ENCODE measurements at regions not wholly inside any gene's neighbourhood (a gene's known extent, or its start where the extent isn't known, plus 50 kb on each side); places are given as distances from the start of the nearest gene placed in this dataset.

DNA sequence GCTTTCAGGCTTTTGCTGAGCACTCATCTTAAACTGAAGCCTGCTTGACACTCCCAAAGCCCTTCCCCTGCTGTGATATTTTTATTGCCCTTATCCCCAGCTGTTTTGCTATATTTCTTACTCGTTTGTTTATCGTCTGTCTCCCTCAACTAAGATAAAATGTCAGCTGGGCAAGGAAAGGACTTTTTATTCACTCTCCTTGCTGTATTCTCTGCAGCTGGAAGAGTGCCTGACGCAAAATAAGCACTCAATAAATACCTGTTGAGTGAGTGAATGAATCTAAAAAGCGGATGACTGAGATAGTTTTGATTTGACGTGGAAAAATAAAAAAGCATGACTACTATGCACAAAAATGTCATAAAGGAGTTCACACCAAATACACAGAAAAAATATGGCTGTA lies 84.8 kb upstream of the POMGNT2 start:
- DNase-seq (ENCODE audit: extremely low read depth, low read depth) = no peak
- TF ChIP-seq, protein P1, sequence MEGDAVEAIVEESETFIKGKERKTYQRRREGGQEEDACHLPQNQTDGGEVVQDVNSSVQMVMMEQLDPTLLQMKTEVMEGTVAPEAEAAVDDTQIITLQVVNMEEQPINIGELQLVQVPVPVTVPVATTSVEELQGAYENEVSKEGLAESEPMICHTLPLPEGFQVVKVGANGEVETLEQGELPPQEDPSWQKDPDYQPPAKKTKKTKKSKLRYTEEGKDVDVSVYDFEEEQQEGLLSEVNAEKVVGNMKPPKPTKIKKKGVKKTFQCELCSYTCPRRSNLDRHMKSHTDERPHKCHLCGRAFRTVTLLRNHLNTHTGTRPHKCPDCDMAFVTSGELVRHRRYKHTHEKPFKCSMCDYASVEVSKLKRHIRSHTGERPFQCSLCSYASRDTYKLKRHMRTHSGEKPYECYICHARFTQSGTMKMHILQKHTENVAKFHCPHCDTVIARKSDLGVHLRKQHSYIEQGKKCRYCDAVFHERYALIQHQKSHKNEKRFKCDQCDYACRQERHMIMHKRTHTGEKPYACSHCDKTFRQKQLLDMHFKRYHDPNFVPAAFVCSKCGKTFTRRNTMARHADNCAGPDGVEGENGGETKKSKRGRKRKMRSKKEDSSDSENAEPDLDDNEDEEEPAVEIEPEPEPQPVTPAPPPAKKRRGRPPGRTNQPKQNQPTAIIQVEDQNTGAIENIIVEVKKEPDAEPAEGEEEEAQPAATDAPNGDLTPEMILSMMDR (IDR thresholded peaks at IDR 0.05; ENCODE audit: low read depth, low read length) = no peak

DNA sequence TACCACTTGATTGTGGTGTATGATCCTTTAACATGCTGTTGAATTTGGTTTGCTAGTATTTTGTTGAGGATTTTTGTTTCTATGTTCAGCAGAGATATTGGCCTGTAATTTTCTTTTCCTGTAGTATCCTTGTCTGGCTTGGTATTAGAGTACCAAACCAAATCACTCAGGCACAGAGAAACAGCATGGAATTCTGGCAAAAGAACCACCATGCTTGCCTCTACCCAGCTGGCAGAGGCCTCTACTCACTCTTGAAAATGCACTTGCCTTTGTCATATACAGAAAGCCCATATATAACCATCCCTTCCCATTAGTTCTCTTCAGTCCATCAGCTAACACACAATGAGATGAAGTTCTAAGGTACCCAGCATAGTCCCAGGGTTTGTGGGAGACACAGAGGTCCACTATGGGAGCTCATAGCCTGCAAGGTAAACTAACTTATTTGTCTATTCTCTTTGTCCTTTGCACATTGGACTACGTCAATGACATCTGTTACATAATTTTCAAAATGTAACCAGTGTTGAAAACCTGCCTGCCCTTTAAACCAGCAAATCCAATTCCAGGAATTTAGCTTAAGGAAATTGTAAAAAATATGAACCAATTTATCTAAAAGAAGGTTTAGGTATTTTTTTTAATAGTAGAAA lies 82.1 kb upstream of the POMGNT2 start:
- TF ChIP-seq, protein P1 (IDR thresholded peaks at IDR 0.05; ENCODE audit: low read depth, low read length) = no peak
- DNase-seq (ENCODE audit: extremely low read depth, low read depth) = no peak

DNA sequence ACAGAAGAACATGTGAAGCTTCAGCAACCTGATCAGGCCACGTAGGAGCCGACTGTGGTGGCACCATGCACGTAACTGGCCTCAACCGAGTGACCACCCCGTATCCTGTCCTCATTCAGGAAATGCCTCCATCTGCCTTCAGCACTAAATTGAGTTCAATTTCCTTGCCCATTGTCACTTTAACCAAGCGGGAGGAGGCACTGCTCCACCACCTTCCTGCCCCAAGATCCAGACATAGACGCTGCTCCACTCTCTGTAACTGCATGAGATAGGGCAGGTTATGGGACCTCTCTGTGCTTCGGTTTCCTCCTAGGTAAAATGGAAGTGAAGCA lies 80.1 kb upstream of the POMGNT2 start:
- TF ChIP-seq, protein P1 (IDR thresholded peaks at IDR 0.05; ENCODE audit: low read depth, low read length) = no peak
- no peak for DNase-seq (ENCODE audit: extremely low read depth, low read depth)

DNA sequence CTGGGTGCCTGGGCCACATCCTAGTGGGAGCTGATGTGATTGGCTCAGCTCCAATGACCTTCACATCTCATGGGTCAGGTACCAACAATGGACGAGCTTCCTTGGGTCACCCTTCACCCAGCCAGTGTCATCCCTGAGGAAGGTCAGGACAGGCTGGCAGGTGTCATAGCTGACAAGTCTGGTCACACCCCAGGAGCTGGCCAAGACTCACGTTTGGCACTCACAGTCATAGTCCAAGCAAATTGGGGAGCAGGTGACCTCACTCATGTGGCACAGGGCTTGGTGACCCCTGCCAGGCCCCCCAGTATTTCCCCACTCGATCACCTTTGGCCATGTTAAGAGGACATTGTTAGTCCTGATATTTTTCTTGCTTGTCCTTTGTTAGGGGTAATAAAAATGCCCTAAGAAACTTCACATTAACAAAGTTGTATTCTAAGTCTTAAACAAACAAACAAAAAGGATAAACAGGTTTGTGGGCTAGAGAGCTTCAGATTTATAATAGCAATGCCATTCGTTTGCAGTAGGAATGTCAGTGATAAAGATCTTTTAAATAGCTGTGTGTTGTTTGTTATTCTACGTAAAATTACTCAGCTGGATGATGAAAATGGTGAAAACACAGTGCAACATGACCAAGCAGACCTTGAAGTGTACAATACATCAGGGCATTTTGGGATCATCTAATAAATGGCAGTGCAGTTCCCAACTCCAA lies 79.5 kb upstream of the POMGNT2 start:
- TF ChIP-seq, protein P1 (IDR thresholded peaks at IDR 0.05; ENCODE audit: low read depth, low read length) = no peak
- no peak for DNase-seq (ENCODE audit: extremely low read depth, low read depth)

DNA sequence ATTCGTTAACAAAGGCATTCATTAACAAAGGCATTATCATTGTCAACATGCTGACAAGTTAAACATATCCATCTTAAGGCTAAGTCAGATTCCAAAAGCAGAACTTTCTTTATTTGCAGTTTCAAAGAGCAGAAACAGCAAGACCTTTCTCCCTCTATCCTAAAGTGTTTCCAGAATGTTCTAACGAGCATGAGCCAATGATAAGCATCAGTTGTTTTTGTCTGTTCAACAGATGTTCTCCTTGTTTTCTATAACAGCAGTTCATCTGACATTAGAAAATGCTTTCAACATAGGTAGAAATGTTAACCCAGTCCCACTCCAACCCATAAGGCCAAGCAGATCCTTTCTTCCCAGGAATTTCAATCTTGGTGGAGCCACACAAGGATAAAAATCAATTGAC lies 77.6 kb upstream of the POMGNT2 start:
- DNase-seq (ENCODE audit: extremely low read depth, low read depth) = no peak
- TF ChIP-seq, protein P1 (IDR thresholded peaks at IDR 0.05; ENCODE audit: low read depth, low read length) = no peak

DNA sequence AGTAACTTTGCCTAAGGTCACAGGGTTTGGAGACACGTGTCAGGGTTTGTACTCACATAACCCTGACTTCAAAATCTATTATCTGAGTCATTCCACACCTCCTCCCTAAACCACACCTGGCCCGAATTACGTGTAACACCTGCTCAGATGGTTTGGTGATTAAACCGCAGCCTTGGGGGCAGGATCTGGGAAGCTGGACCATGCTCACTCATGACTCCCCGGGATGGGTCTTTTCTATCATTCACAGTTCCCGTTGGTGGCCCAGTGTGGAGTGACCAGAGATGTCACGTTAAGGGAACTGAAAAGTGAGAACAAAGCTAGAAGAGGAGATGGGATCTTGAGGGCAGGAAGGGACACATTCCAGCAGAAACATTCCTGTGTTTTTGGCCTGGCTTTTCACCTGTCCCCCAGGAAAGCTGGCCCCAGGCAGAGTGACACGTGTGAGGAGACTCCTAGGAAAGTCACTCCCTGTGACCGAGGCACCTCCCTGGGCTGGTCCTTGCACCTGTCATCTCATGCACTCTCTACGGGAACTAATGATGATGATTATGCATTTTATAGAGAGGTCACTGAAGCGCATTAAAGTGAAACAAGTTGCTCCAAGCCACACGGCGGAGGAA lies 75.4 kb upstream of the POMGNT2 start:
- DNase-seq (ENCODE audit: extremely low read depth, low read depth) = no peak
- TF ChIP-seq, protein P1 (IDR thresholded peaks at IDR 0.05; ENCODE audit: low read depth, low read length) = no peak

DNA sequence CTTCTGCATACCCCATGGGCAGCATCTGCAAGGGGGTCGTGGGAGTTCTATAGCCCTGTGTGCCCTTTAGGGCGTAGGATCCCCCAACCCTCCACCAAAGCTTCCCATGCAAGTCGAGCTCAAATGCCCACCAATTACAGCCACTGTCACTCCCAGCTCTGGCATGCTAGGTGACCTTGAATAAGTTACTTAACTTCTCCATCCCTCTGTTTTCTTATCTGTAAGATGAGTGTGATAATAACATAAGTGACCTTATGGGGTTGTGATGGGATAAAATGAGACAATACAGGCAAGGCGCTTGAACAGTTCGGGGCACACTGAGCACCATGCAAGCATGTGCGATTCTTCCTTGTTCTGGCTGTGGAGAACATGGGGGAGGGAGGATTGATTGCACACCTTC lies 74.8 kb upstream of the POMGNT2 start:
- no peak for DNase-seq (ENCODE audit: extremely low read depth, low read depth)
- TF ChIP-seq, protein P1 (IDR thresholded peaks at IDR 0.05; ENCODE audit: low read depth, low read length) = no peak

Data from AG09319 (cell line).